SHP77 (cell line): ENCODE measurements at regions not wholly inside any gene's neighbourhood (a gene's known extent, or its start where the extent isn't known, plus 50 kb on each side); places are given as distances from the start of the nearest gene placed in this dataset.

ENCODE experiments used
- DNase-seq, 2 experiments: peaks; one replicate each; lab custom pipeline; 2025; lab: John Stamatoyannopoulos, UW

GRCh38 chr6:80728101-80728750, 621.8 kb downstream of the BCKDHB start:
- no peak for DNase-seq

- no peak for DNase-seq
Observed at GRCh38 chr6:80725156-80725930, 618.9 kb downstream of the BCKDHB start.

GRCh38 chr6:80720824-80721223, 614.4 kb downstream of the BCKDHB start:
- no peak for DNase-seq

GRCh38 chr6:80714513-80714912, 608.0 kb downstream of the BCKDHB start:
- no peak for DNase-seq

- DNase-seq = no peak
Observed at GRCh38 chr6:80698459-80698858, 592.0 kb downstream of the BCKDHB start.

- no peak for DNase-seq
Observed at GRCh38 chr6:80696268-80696667, 589.8 kb downstream of the BCKDHB start.

GRCh38 chr6:80690551-80691131, 584.2 kb downstream of the BCKDHB start:
- no peak for DNase-seq

GRCh38 chr6:80689716-80690395, 583.4 kb downstream of the BCKDHB start:
- DNase-seq = no peak

- DNase-seq = no peak
Observed at GRCh38 chr6:80679992-80680391, 573.5 kb downstream of the BCKDHB start.

- no peak for DNase-seq
Observed at GRCh38 chr6:80676386-80676785, 569.9 kb downstream of the BCKDHB start.

- no peak for DNase-seq
Observed at GRCh38 chr6:80674669-80675068, 568.2 kb downstream of the BCKDHB start.

GRCh38 chr6:80673367-80673766, 566.9 kb downstream of the BCKDHB start:
- DNase-seq = no peak

- no peak for DNase-seq
Observed at GRCh38 chr6:80667006-80667405, 560.5 kb downstream of the BCKDHB start.

GRCh38 chr6:80658926-80659325, 552.5 kb downstream of the BCKDHB start:
- DNase-seq = no peak

GRCh38 chr6:80647156-80647555, 540.7 kb downstream of the BCKDHB start:
- no peak for DNase-seq

GRCh38 chr6:80643881-80644280, 537.4 kb downstream of the BCKDHB start:
- no peak for DNase-seq

GRCh38 chr6:80642452-80642851, 536.0 kb downstream of the BCKDHB start:
- DNase-seq = no peak

- DNase-seq = no peak
Observed at GRCh38 chr6:80641591-80641990, 535.1 kb downstream of the BCKDHB start.

GRCh38 chr6:80640176-80640575, 533.7 kb downstream of the BCKDHB start:
- DNase-seq = no peak

- peak in 1 of 2 experiments; percentile 50 for DNase-seq
Observed at GRCh38 chr6:80639181-80639629, 532.7 kb downstream of the BCKDHB start.

- DNase-seq = peak; percentile 87 to 94
Observed at GRCh38 chr6:80638213-80639055, 532.0 kb downstream of the BCKDHB start.

GRCh38 chr6:80637312-80637711, 530.8 kb downstream of the BCKDHB start:
- no peak for DNase-seq
